Caco-2 (cell line): ENCODE measurements at regions not wholly inside any gene's neighbourhood (a gene's known extent, or its start where the extent isn't known, plus 50 kb on each side); places are given as distances from the start of the nearest gene placed in this dataset.

Experiments used
- BruUV-seq: library from RNA; stranded (reverse); fragments of 400-500 nt; replicated peaks from 2 replicates; lab custom pipeline; 2021; lab: Mats Ljungman, UMichigan
- CTCF ChIA-PET: fragments of 300-600 bp; sonication (Branson Sonifier 250); formaldehyde crosslinking; loops from one replicate; lab custom pipeline; 2022; ENCODE audit warnings: antibody characterized with exemption; lab: Charles Lee
- POLR2A ChIA-PET: fragments of 300-600 bp; sonication (Branson Sonifier 250); formaldehyde crosslinking; loops from one replicate; lab custom pipeline; 2022; ENCODE audit warnings: antibody characterized with exemption; lab: Charles Lee
- DNase-seq, 2 experiments: peaks; one replicate each; pipeline versions ENCODE4 v3.0.0 to v3.0.0-alpha.2; 2020 to 2022
- H3K27me3 ChIP-seq: replicated peaks from 2 replicates; pipeline ENCODE4 v1.6.0; 2011; ENCODE audit warnings: low read length; ENCODE audit not compliant: control insufficient read depth, insufficient read depth
- H3K36me3 ChIP-seq: 2 replicates; pipeline ENCODE4 v1.5.1; 2011; ENCODE audit warnings: low read length; ENCODE audit not compliant: control insufficient read depth, insufficient read depth
- H3K4me1 ChIP-seq: fragments of 250-450 bp; sonication (Bioruptor Pico); 2 replicates; pipeline ENCODE4 v1.5.1; 2020; ENCODE audit warnings: mild to moderate bottlenecking
- H3K4me3 ChIP-seq: 2 replicates; pipeline ENCODE4 v1.5.1; 2011; ENCODE audit warnings: low read depth, mild to moderate bottlenecking, control low read depth, low read length
- H3K9me3 ChIP-seq: fragments of 250-450 bp; sonication (Bioruptor Pico); 2 replicates; pipeline ENCODE4 v1.5.1; 2020; ENCODE audit warnings: mild to moderate bottlenecking, moderate library complexity
- H3K27ac Mint-ChIP-seq: one replicate; pipeline ENCODE4 v1.8.0; 2022; ENCODE audit warnings: mixed read lengths; ENCODE audit not compliant: unreplicated experiment
- H3K27me3 Mint-ChIP-seq: one replicate; pipeline ENCODE4 v1.8.0; 2022; ENCODE audit warnings: mixed read lengths; ENCODE audit not compliant: insufficient read depth, unreplicated experiment
- H3K36me3 Mint-ChIP-seq: one replicate; pipeline ENCODE4 v1.8.0; 2022; ENCODE audit warnings: mild to moderate bottlenecking, mixed read lengths; ENCODE audit not compliant: insufficient read depth, unreplicated experiment
- H3K4me1 Mint-ChIP-seq: one replicate; pipeline ENCODE4 v1.8.0; 2022; ENCODE audit warnings: low read depth, mixed read lengths; ENCODE audit not compliant: unreplicated experiment
- H3K4me3 Mint-ChIP-seq: one replicate; pipeline ENCODE4 v1.8.0; 2022; ENCODE audit warnings: mild to moderate bottlenecking, moderate library complexity, mixed read lengths; ENCODE audit not compliant: unreplicated experiment
- H3K9me3 Mint-ChIP-seq: one replicate; pipeline ENCODE4 v1.8.0; 2022; ENCODE audit warnings: mixed read lengths; ENCODE audit not compliant: unreplicated experiment
- CTCF ChIP-seq, 2 experiments: fragments of 200-600 bp in 1 of 2; IDR thresholded peaks; 1 replicate in 1 of 2; 2 replicates in 1 of 2; pipeline versions ENCODE4 v1.5.1 to v1.8.0; 2011 to 2022; ENCODE audit warnings: antibody characterized with exemption in 1 of 2, control low read depth in 1 of 2, inconsistent platforms in 1 of 2, low read depth in 1 of 2, low read length in 1 of 2, mild to moderate bottlenecking in 1 of 2, moderate library complexity in 1 of 2; ENCODE audit not compliant: insufficient read depth in 1 of 2, severe bottlenecking in 1 of 2, unreplicated experiment in 1 of 2
- intact Hi-C: fragments of 100-400 bp; cut with micrococcal nuclease; formaldehyde crosslinking; loops from one replicate; pipeline ENCODE4 v1.10.0; 2022; ENCODE audit not compliant: unreplicated experiment

GRCh38 chr5:104513640-104514072 is 951.1 kb upstream of the NUDT12 start:
- Mint-ChIP-seq H3K27ac (peak overlapping the region; percentile 56), H3K9me3 (peaks cover 21% of the 10 kb centered on the region), H3K4me1 (peaks cover 11% of the 10 kb centered on the region), H3K4me3 (peak overlapping the region; percentile 20), H3K36me3 (peaks cover 5% of the 10 kb centered on the region), H3K27me3 (no peaks in the 10 kb centered on the region)
- Histone ChIP-seq H3K4me3 (no peak overlapping the region), H3K36me3 (no peaks in the 10 kb centered on the region), H3K4me1 (peaks cover 28% of the 10 kb centered on the region), H3K27me3 (no peaks in the 10 kb centered on the region), H3K9me3 (peaks cover 3% of the 10 kb centered on the region; the same call in 1 of the 2 replicates)
- CTCF ChIA-PET = no interaction called here
- no peak for TF ChIP-seq CTCF (IDR thresholded peaks at IDR 0.05; ENCODE audit: insufficient read depth in 1 of 2, low read depth in 1 of 2, low read length in 1 of 2, severe bottlenecking in 1 of 2, unreplicated experiment in 1 of 2)
- no peak for DNase-seq
- POLR2A ChIA-PET = no interaction called here
- BruUV-seq = no TSS peak
- intact Hi-C loops = loop anchor here (1.0 kb wide), 2 partner anchors 15 to 280 kb away; no protein-coding TSS in a partner anchor

- Mint-ChIP-seq H3K27ac (peak overlapping the region; percentile 79), H3K4me3 (no peak overlapping the region), H3K4me1 (peaks cover 11% of the 10 kb centered on the region), H3K27me3 (no peaks in the 10 kb centered on the region), H3K36me3 (peaks cover 5% of the 10 kb centered on the region), H3K9me3 (peaks cover 26% of the 10 kb centered on the region)
- intact Hi-C loops = loop anchor here (1.0 kb wide), 2 partner anchors 15 to 280 kb away; no protein-coding TSS in a partner anchor
- Histone ChIP-seq H3K36me3 (no peaks in the 10 kb centered on the region), H3K27me3 (no peaks in the 10 kb centered on the region), H3K4me1 (peaks cover 28% of the 10 kb centered on the region), H3K4me3 (no peak overlapping the region), H3K9me3 (peaks cover 3% of the 10 kb centered on the region; the same call in 1 of the 2 replicates)
- peak; percentile 27 to 40 for DNase-seq
- no TSS peak for BruUV-seq
- ChIA-PET CTCF (no interaction called here), POLR2A (no interaction called here)
- TF ChIP-seq CTCF (IDR thresholded peaks at IDR 0.05; ENCODE audit: insufficient read depth in 1 of 2, low read depth in 1 of 2, low read length in 1 of 2, severe bottlenecking in 1 of 2, unreplicated experiment in 1 of 2) = no peak
Observed at GRCh38 chr5:104513121-104513602, 950.6 kb upstream of the NUDT12 start.

- Histone ChIP-seq H3K4me3 (no peak overlapping the region), H3K4me1 (peaks cover 28% of the 10 kb centered on the region), H3K27me3 (no peaks in the 10 kb centered on the region), H3K9me3 (peaks cover 3% of the 10 kb centered on the region; the same call in 1 of the 2 replicates), H3K36me3 (no peaks in the 10 kb centered on the region)
- ChIA-PET CTCF (no interaction called here), POLR2A (no interaction called here)
- Mint-ChIP-seq H3K27me3 (no peaks in the 10 kb centered on the region), H3K27ac (peak overlapping the region; percentile 79), H3K4me3 (no peak overlapping the region), H3K4me1 (peaks cover 11% of the 10 kb centered on the region), H3K9me3 (peaks cover 30% of the 10 kb centered on the region), H3K36me3 (peaks cover 5% of the 10 kb centered on the region)
- BruUV-seq = no TSS peak
- intact Hi-C loops = no loop called here
- no peak for TF ChIP-seq CTCF (IDR thresholded peaks at IDR 0.05; ENCODE audit: insufficient read depth in 1 of 2, low read depth in 1 of 2, low read length in 1 of 2, severe bottlenecking in 1 of 2, unreplicated experiment in 1 of 2)
- DNase-seq = no peak
Observed at GRCh38 chr5:104512063-104512825, 949.7 kb upstream of the NUDT12 start.
